Lung (tissue), 11 donors: ENCODE measurements at regions not wholly inside any gene's neighbourhood (a gene's known extent, or its start where the extent isn't known, plus 50 kb on each side); places are given as distances from the start of the nearest gene placed in this dataset.

Experiments used
- ATAC-seq: fragments of 200-7000 bp; cut with Tn5 transposase; one replicate; pipeline ENCODE4 v1.9.1; 2020; ENCODE audit warnings: moderate number of reproducible peaks; ENCODE audit not compliant: insufficient read depth, low FRiP score
- DNase-seq, 3 donors: peaks; one replicate each; pipeline ENCODE4 v3.0.0-alpha.2; 2013 to 2017
- H3K27ac ChIP-seq, 2 donors: one replicate each; pipeline ENCODE4 v1.5.1; 2013; ENCODE audit warnings: mild to moderate bottlenecking in 2 of 2, moderate library complexity in 2 of 2, control low read depth in 1 of 2, inconsistent platforms in 1 of 2, low read depth in 1 of 2, low read length in 1 of 2
- H3K27me3 ChIP-seq, 3 donors: one replicate each; pipeline ENCODE4 v1.5.1; 2013; ENCODE audit warnings: low read length in 2 of 3; ENCODE audit not compliant: control insufficient read depth in 3 of 3, insufficient read depth in 3 of 3
- H3K36me3 ChIP-seq, 4 donors: one replicate each; pipeline ENCODE4 v1.5.1; 2013; ENCODE audit warnings: low read length in 4 of 4, mild to moderate bottlenecking in 1 of 4, moderate library complexity in 1 of 4; ENCODE audit not compliant: control insufficient read depth in 4 of 4, insufficient read depth in 4 of 4
- H3K4me1 ChIP-seq, 5 donors: one replicate each; pipeline ENCODE4 v1.5.1; 2013; ENCODE audit warnings: low read length in 5 of 5, mild to moderate bottlenecking in 2 of 5, moderate library complexity in 1 of 5; ENCODE audit not compliant: control insufficient read depth in 5 of 5, insufficient read depth in 5 of 5
- H3K4me3 ChIP-seq: one replicate; pipeline ENCODE4 v1.5.1; 2013; ENCODE audit warnings: mild to moderate bottlenecking, control low read depth, moderate library complexity
- H3K9ac ChIP-seq, 2 donors: one replicate each; pipeline ENCODE4 v1.5.1; 2013; ENCODE audit warnings: low read length in 2 of 2, control low read depth in 1 of 2; ENCODE audit not compliant: insufficient read depth in 1 of 2
- H3K9me3 ChIP-seq, 4 donors: one replicate each; pipeline ENCODE4 v1.5.1; 2013; ENCODE audit warnings: low read length in 3 of 4, mild to moderate bottlenecking in 1 of 4, moderate library complexity in 1 of 4; ENCODE audit not compliant: control insufficient read depth in 4 of 4, insufficient read depth in 3 of 4
- WGBS, 2 donors: extraction: QIAGEN DNeasy Blood & Tissue Kit; methylation state at CpG; one replicate each; pipeline ENCODE4 v1.1.7; 2013; 5-methylcytosine and 5-hydroxymethylcytosine counted together
- TF ChIP-seq, protein P1 (sequence below): IDR thresholded peaks from 2 replicates; pipeline ENCODE4 v1.5.1; 2012; ENCODE audit warnings: mild to moderate bottlenecking; ENCODE audit errors: control extremely low read depth, extremely low read depth
- donor health status: control.
- donor health status: control.
- donor health status: Bipolar disorder and iron deficiency.
- donor health status: healthy.
- donor health status: DM: yes; HTN: yes; CAD: no.

DNA sequence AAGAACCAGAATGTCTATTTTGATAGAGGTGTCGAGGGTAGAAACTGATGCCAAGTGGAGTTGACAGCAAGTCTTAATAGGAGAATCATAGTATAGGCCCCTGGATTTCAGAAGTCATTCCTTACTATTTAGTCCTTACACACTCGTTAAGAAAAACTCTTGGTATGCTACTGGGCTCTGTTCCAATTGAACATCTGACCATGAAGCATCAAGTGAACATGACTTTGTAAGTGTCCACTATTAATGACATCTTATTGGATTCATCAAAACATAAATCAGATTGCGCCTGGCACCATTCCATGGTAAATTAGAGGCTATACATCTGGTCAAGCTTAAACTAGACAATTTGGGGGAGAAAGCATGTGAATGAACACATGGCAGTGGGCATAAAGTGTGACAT is 1056.5 kb upstream of the EDIL3 start:
- H3K4me1 ChIP-seq: peaks cover 0 to 2% (median 0%) of the 10 kb centered on the region in 5 donors
- TF ChIP-seq, protein P1, sequence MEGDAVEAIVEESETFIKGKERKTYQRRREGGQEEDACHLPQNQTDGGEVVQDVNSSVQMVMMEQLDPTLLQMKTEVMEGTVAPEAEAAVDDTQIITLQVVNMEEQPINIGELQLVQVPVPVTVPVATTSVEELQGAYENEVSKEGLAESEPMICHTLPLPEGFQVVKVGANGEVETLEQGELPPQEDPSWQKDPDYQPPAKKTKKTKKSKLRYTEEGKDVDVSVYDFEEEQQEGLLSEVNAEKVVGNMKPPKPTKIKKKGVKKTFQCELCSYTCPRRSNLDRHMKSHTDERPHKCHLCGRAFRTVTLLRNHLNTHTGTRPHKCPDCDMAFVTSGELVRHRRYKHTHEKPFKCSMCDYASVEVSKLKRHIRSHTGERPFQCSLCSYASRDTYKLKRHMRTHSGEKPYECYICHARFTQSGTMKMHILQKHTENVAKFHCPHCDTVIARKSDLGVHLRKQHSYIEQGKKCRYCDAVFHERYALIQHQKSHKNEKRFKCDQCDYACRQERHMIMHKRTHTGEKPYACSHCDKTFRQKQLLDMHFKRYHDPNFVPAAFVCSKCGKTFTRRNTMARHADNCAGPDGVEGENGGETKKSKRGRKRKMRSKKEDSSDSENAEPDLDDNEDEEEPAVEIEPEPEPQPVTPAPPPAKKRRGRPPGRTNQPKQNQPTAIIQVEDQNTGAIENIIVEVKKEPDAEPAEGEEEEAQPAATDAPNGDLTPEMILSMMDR: no peak
- no peaks in the 10 kb centered on the region for H3K9me3 ChIP-seq
- ATAC-seq (no peak), DNase-seq (peak; percentile 46 to 85 (median 84))
- H3K4me3 ChIP-seq: no peak overlapping the region
- WGBS, 2 donors: 66 to 76% methylated on average over 3 of the region's 3 CpGs
- no peak overlapping the region for H3K9ac ChIP-seq
- H3K27ac ChIP-seq: no peak overlapping the region
- H3K36me3 ChIP-seq: no peaks in the 10 kb centered on the region
- no peaks in the 10 kb centered on the region for H3K27me3 ChIP-seq

DNA sequence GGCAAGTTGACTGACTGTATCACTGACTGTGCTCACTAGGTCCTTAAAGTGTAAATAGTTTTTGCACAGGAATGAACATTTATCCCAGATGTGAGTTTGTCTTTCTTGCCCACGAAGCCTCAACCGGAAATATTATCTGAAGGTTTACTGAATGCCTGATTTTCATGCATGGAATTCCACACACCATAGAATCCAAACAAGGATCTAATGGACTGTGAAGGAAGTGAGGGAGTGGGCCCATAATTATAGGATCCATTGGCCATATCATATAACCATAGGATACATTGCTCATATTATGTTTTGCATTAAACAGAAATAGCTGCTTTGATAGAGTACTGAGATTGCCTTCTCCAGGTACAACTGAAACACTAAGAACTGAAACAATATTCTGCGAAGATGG is 1057.2 kb upstream of the EDIL3 start:
- Histone ChIP-seq H3K4me1 (peaks cover 0 to 2% (median 0%) of the 10 kb centered on the region in 5 donors), H3K9ac (no peak overlapping the region), H3K4me3 (no peak overlapping the region), H3K36me3 (no peaks in the 10 kb centered on the region), H3K27ac (no peak overlapping the region), H3K27me3 (no peaks in the 10 kb centered on the region), H3K9me3 (no peaks in the 10 kb centered on the region)
- ATAC-seq: no peak
- 83 to 84% methylated on average over 3 of the region's 3 CpGs for WGBS, 2 donors
- TF ChIP-seq, protein P1: no peak
- no peak for DNase-seq

DNA sequence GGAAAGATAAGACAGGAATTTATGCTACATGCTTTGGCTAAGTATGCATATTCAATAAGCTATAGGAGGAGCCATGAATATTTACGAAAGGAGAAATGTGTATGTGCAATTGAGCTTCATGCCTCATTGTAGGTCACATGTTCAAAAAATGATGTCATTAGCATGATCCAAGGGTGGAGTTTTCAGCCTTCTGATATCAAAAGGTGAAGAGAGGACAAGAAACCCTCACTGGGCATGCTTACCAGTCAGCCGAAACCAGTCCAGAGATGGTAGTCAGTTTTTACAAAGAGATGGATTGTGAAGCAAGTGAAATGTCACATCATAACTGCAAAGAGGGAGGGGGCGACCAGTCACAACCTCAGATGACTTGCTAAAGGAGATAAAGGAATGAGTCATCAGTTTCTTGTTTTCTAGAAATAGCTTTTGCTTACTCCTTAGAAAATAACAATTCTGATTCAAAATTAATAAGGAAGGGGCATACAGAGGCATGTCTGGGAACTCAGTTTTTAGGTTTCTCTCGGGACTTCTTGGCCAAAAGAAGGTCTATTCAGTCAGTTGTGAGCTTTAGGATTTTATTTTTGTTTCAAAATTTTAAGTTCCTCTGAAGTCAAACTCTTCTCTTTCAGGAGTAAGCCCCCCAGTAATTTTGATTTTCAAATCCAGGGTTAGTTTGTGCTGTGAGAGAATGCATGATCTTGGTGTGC is 1067.8 kb upstream of the EDIL3 start:
- WGBS, 2 donors: 87 to 90% methylated on average over 4 of the region's 4 CpGs

More for the DNA sequence above, 1067.8 kb upstream of the EDIL3 start:
- Histone ChIP-seq H3K27ac (no peak overlapping the region), H3K9ac (no peak overlapping the region), H3K27me3 (no peaks in the 10 kb centered on the region), H3K4me1 (no peaks in the 10 kb centered on the region), H3K9me3 (peaks cover 0 to 2% (median 0%) of the 10 kb centered on the region in 4 donors), H3K36me3 (no peaks in the 10 kb centered on the region), H3K4me3 (no peak overlapping the region)
- ATAC-seq (no peak), DNase-seq (no peak)
- TF ChIP-seq, protein P1: no peak
